ENCODE measurements at regions not wholly inside any gene's neighbourhood (a gene's known extent, or its start where the extent isn't known, plus 50 kb on each side); places are given as distances from the start of the nearest gene placed in this dataset.

DNA sequence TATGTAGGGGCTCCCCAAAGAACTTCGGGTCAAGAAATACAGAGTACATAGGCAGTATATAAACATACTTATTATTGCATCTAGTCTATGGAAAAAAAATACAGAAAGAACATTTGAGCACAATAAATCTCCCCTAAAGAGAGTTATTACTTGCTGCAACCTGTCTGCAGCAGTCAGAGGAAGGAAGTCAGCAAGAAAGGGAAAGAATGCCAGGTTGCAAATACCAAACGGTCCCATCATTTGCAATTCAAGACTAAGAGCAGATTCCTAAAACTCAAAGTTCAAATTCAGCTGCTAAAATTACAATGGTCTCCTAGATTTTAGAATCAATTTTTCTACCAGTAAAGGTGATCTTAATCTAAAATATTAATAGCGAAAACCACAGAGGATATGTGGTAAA, 236.2 kb upstream of the NUDT6 start:
- Histone ChIP-seq H3K27ac (ENCODE audit: low read length) (no peak overlapping the region), H3K9me3 (ENCODE audit: insufficient read depth, low read length) (no peaks in the 10 kb centered on the region), H3K9ac (ENCODE audit: low read length) (no peak overlapping the region), H3K4me3 (ENCODE audit: low read length) (no peak overlapping the region), H3K79me2 (ENCODE audit: low read length) (no peaks in the 10 kb centered on the region), H3K27me3 (ENCODE audit: low read depth, low read length) (no peaks in the 10 kb centered on the region), H4K20me1 (ENCODE audit: insufficient read depth, low read length) (no peaks in the 10 kb centered on the region), H2AFZ (ENCODE audit: low read depth, low read length) (no peak overlapping the region), H3K36me3 (replicated peaks; ENCODE audit: low read depth, low read length) (no peaks in the 10 kb centered on the region), H3K4me1 (ENCODE audit: low read length) (no peaks in the 10 kb centered on the region), H3K4me2 (ENCODE audit: low read length) (no peak overlapping the region)
- TF ChIP-seq, protein P1, sequence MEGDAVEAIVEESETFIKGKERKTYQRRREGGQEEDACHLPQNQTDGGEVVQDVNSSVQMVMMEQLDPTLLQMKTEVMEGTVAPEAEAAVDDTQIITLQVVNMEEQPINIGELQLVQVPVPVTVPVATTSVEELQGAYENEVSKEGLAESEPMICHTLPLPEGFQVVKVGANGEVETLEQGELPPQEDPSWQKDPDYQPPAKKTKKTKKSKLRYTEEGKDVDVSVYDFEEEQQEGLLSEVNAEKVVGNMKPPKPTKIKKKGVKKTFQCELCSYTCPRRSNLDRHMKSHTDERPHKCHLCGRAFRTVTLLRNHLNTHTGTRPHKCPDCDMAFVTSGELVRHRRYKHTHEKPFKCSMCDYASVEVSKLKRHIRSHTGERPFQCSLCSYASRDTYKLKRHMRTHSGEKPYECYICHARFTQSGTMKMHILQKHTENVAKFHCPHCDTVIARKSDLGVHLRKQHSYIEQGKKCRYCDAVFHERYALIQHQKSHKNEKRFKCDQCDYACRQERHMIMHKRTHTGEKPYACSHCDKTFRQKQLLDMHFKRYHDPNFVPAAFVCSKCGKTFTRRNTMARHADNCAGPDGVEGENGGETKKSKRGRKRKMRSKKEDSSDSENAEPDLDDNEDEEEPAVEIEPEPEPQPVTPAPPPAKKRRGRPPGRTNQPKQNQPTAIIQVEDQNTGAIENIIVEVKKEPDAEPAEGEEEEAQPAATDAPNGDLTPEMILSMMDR (IDR thresholded peaks at IDR 0.05; ENCODE audit: low read depth, low read length): no peak
- TF ChIP-seq EZH2phosphoT487 (IDR thresholded peaks at IDR 0.05; ENCODE audit: low read depth): no peak

- H3K27ac ChIP-seq (ENCODE audit: low read length): no peak overlapping the region
- H3K9me3 ChIP-seq (ENCODE audit: insufficient read depth, low read length): no peaks in the 10 kb centered on the region
- H3K4me1 ChIP-seq (ENCODE audit: low read length): no peaks in the 10 kb centered on the region
- no peaks in the 10 kb centered on the region for H3K79me2 ChIP-seq (ENCODE audit: low read length)
- no peak overlapping the region for H3K4me2 ChIP-seq (ENCODE audit: low read length)
- H2AFZ ChIP-seq (ENCODE audit: low read depth, low read length): no peak overlapping the region
- H3K36me3 ChIP-seq (replicated peaks; ENCODE audit: low read depth, low read length): no peaks in the 10 kb centered on the region
- no peak for TF ChIP-seq EZH2phosphoT487 (IDR thresholded peaks at IDR 0.05; ENCODE audit: low read depth)
- TF ChIP-seq, protein P1 (IDR thresholded peaks at IDR 0.05; ENCODE audit: low read depth, low read length): no peak
- no peaks in the 10 kb centered on the region for H4K20me1 ChIP-seq (ENCODE audit: insufficient read depth, low read length)
- no peaks in the 10 kb centered on the region for H3K27me3 ChIP-seq (ENCODE audit: low read depth, low read length)
- no peak overlapping the region for H3K4me3 ChIP-seq (ENCODE audit: low read length)
- H3K9ac ChIP-seq (ENCODE audit: low read length): no peak overlapping the region
These were observed 237.1 kb upstream of the NUDT6 start for GRCh38 chr4:123159479-123159878.

DNA sequence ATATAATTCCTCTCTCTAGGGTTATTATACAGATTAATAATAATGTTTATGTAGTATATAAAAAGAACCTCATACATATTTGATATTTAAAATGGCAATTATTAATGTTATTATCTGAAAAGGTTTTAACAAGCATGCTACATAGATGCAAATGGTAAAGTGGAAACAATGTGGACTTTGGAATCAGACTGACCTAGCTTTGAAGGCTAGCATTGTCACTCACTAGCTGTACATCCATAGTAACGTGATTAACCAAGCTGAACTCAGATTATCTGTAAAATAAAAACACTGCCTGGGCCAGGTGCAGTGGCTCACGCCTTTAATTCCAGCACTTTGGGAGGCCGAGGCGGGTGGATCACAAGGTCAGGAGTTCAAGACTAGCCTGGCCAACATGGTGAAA, 233.7 kb upstream of the SPRY1 start:
- Histone ChIP-seq H3K79me2 (ENCODE audit: low read length) (no peaks in the 10 kb centered on the region), H3K27ac (ENCODE audit: low read length) (no peak overlapping the region), H3K4me1 (ENCODE audit: low read length) (no peaks in the 10 kb centered on the region), H3K4me3 (ENCODE audit: low read length) (no peak overlapping the region), H3K36me3 (replicated peaks; ENCODE audit: low read depth, low read length) (no peaks in the 10 kb centered on the region), H2AFZ (ENCODE audit: low read depth, low read length) (no peak overlapping the region), H4K20me1 (ENCODE audit: insufficient read depth, low read length) (no peaks in the 10 kb centered on the region), H3K27me3 (ENCODE audit: low read depth, low read length) (no peaks in the 10 kb centered on the region), H3K4me2 (ENCODE audit: low read length) (no peak overlapping the region), H3K9ac (ENCODE audit: low read length) (no peak overlapping the region), H3K9me3 (ENCODE audit: insufficient read depth, low read length) (no peaks in the 10 kb centered on the region)
- TF ChIP-seq, protein P1 (IDR thresholded peaks at IDR 0.05; ENCODE audit: low read depth, low read length): no peak
- no peak for TF ChIP-seq EZH2phosphoT487 (IDR thresholded peaks at IDR 0.05; ENCODE audit: low read depth)

GRCh38 chr4:123163501-123163900, 233.1 kb upstream of the SPRY1 start:
- TF ChIP-seq, protein P1 (IDR thresholded peaks at IDR 0.05; ENCODE audit: low read depth, low read length): no peak
- no peak for TF ChIP-seq EZH2phosphoT487 (IDR thresholded peaks at IDR 0.05; ENCODE audit: low read depth)
- no peaks in the 10 kb centered on the region for H4K20me1 ChIP-seq (ENCODE audit: insufficient read depth, low read length)

More at GRCh38 chr4:123163501-123163900, 233.1 kb upstream of the SPRY1 start:
- H3K27ac ChIP-seq (ENCODE audit: low read length): no peak overlapping the region
- H3K36me3 ChIP-seq (replicated peaks; ENCODE audit: low read depth, low read length): no peaks in the 10 kb centered on the region
- no peak overlapping the region for H2AFZ ChIP-seq (ENCODE audit: low read depth, low read length)
- no peaks in the 10 kb centered on the region for H3K79me2 ChIP-seq (ENCODE audit: low read length)
- no peak overlapping the region for H3K4me2 ChIP-seq (ENCODE audit: low read length)
- no peak overlapping the region for H3K4me3 ChIP-seq (ENCODE audit: low read length)
- H3K27me3 ChIP-seq (ENCODE audit: low read depth, low read length): no peaks in the 10 kb centered on the region
- no peaks in the 10 kb centered on the region for H3K9me3 ChIP-seq (ENCODE audit: insufficient read depth, low read length)
- no peaks in the 10 kb centered on the region for H3K4me1 ChIP-seq (ENCODE audit: low read length)
- no peak overlapping the region for H3K9ac ChIP-seq (ENCODE audit: low read length)
